ENCODE measurements at regions not wholly inside any gene's neighbourhood (a gene's known extent, or its start where the extent isn't known, plus 50 kb on each side); places are given as distances from the start of the nearest gene placed in this dataset.

- no peak for DNase-seq (ENCODE audit: low read depth)
- H3K4me3 ChIP-seq (ENCODE audit: low read length): no peak overlapping the region
These were observed 488.5 kb downstream of the NPHP4 start for GRCh38 chr1:5503556-5504363.

GRCh38 chr1:5502311-5503194 lies 489.7 kb downstream of the NPHP4 start:
- no peak for TF ChIP-seq CTCF (conservative IDR thresholded peaks at IDR 0.05; ENCODE audit: low read length)
- DNase-seq (ENCODE audit: low read depth): no peak
- H3K4me3 ChIP-seq (ENCODE audit: low read length): no peak overlapping the region

More at GRCh38 chr1:5503556-5504363, 488.5 kb downstream of the NPHP4 start:
- TF ChIP-seq CTCF (conservative IDR thresholded peaks at IDR 0.05; ENCODE audit: low read length): no peak

GRCh38 chr1:5501206-5501930 lies 490.9 kb downstream of the NPHP4 start:
- no peak for TF ChIP-seq CTCF (conservative IDR thresholded peaks at IDR 0.05; ENCODE audit: low read length)
- DNase-seq (ENCODE audit: low read depth): no peak
- H3K4me3 ChIP-seq (ENCODE audit: low read length): no peak overlapping the region

- H3K4me3 ChIP-seq (ENCODE audit: low read length): no peak overlapping the region
- no peak for DNase-seq (ENCODE audit: low read depth)
- no peak for TF ChIP-seq CTCF (conservative IDR thresholded peaks at IDR 0.05; ENCODE audit: low read length)
These were observed 491.7 kb downstream of the NPHP4 start for GRCh38 chr1:5500541-5500940.

GRCh38 chr1:5497503-5497902 lies 494.7 kb downstream of the NPHP4 start:
- no peak for TF ChIP-seq CTCF (conservative IDR thresholded peaks at IDR 0.05; ENCODE audit: low read length)
- no peak overlapping the region for H3K4me3 ChIP-seq (ENCODE audit: low read length)
- no peak for DNase-seq (ENCODE audit: low read depth)

GRCh38 chr1:5495596-5496410 lies 496.4 kb downstream of the NPHP4 start:
- no peak for TF ChIP-seq CTCF (conservative IDR thresholded peaks at IDR 0.05; ENCODE audit: low read length)
- no peak for DNase-seq (ENCODE audit: low read depth)
- H3K4me3 ChIP-seq (ENCODE audit: low read length): no peak overlapping the region
